Right lobe of liver (tissue), 6 donors: ENCODE measurements at regions not wholly inside any gene's neighbourhood (a gene's known extent, or its start where the extent isn't known, plus 50 kb on each side); places are given as distances from the start of the nearest gene placed in this dataset.
"Not testable (repeated sequence)": the region's sequence is repeated elsewhere in the genome, so short reads cannot be mapped to it uniquely, and the experiment has no call there.

Experiments used
- ATAC-seq, 4 donors: fragments of 200-7000 bp; cut with Tn5 transposase; one replicate each; pipeline ENCODE4 v1.9.1; 2020; ENCODE audit warnings: mild to moderate bottlenecking in 4 of 4, moderate library complexity in 4 of 4
- DNase-seq, 3 donors: peaks; one replicate each; pipeline ENCODE4 v3.0.0-alpha.2; 2020
- H3K27ac ChIP-seq, 3 donors: fragments of 200-600 bp; one replicate each; pipeline ENCODE4 v1.8.0; 2022
- H3K27me3 ChIP-seq, 2 donors: fragments of 200-600 bp; one replicate each; pipeline ENCODE4 v1.8.0; 2022
- H3K36me3 ChIP-seq, 4 donors: fragments of 200-600 bp; sonication (generic) in 1 of 4; one replicate each; pipeline versions ENCODE4 v1.5.1 to v1.8.0; 2017 to 2022; ENCODE audit warnings: control low read depth in 1 of 4
- H3K4me1 ChIP-seq, 4 donors: fragments of 200-600 bp; sonication (generic) in 1 of 4; one replicate each; pipeline versions ENCODE4 v1.5.1 to v1.8.0; 2017 to 2022; ENCODE audit warnings: control low read depth in 1 of 4
- H3K4me3 ChIP-seq, 3 donors: fragments of 200-600 bp; one replicate each; pipeline ENCODE4 v1.8.0; 2022
- H3K9me3 ChIP-seq, 4 donors: fragments of 200-600 bp; sonication (generic) in 1 of 4; one replicate each; pipeline versions ENCODE4 v1.5.1 to v1.8.0; 2017 to 2022; ENCODE audit warnings: control low read depth in 1 of 4
- CTCF ChIP-seq, 4 donors: fragments of 200-600 bp in 3 of 4; fragments of 450-650 bp in 1 of 4; IDR thresholded peaks; one replicate each; pipeline versions ENCODE4 v1.5.1 to v1.8.0; 2016 to 2022; ENCODE audit warnings: antibody characterized with exemption in 4 of 4, mild to moderate bottlenecking in 2 of 4
- POLR2A ChIP-seq: fragments of 450-650 bp; IDR thresholded peaks from one replicate; pipeline ENCODE4 v1.6.1; 2017; ENCODE audit warnings: antibody characterized with exemption, mild to moderate bottlenecking
- WGBS: methylation state at CpG from one replicate; pipeline ENCODE4 v1.1.6; 2018; ENCODE audit warnings: low coverage, low lambda C conversion rate; ENCODE audit not compliant: insufficient coverage; ENCODE audit errors: missing lambda C conversion rate; 5-methylcytosine and 5-hydroxymethylcytosine counted together
- intact Hi-C, 2 donors: fragments of 100-400 bp; cut with DNase I; formaldehyde crosslinking; loops; one replicate each; pipeline versions ENCODE4 v1.11.2 to v1.14.1; 2022
- donor health status: DM: no; HTN: yes; CAD: no.
- donor health status: DM: no; HTN: no; CAD: no.
- donor health status: DM: no; HTN: no; CAD: no.
- donor health status: DM: no; HTN: yes; CAD: no.
- donor health status: DM: no; HTN: yes; CAD: no.

GRCh38 chr13:18238586-18238985 is 943.0 kb downstream of the TUBA3C start:
- H3K4me1 ChIP-seq, intact Hi-C loops, H3K27me3 ChIP-seq, H3K36me3 ChIP-seq, ATAC-seq, H3K4me3 ChIP-seq, H3K27ac ChIP-seq, DNase-seq, H3K9me3 ChIP-seq: not testable (repeated sequence)
- 0% methylated on average over 1 of the region's 5 CpGs for WGBS

GRCh38 chr13:18236528-18236815 is 945.2 kb downstream of the TUBA3C start:
- TF ChIP-seq CTCF (IDR thresholded peaks at IDR 0.05) = no peak
- TF ChIP-seq POLR2A = no peak
- H3K9me3 ChIP-seq = no peaks in the 10 kb centered on the region
- 89% methylated on average over 16 of the region's 34 CpGs for WGBS

GRCh38 chr13:18235756-18236527 is 945.7 kb downstream of the TUBA3C start:
- Histone ChIP-seq H3K36me3 (no peaks in the 10 kb centered on the region), H3K27me3 (no peaks in the 10 kb centered on the region), H3K27ac (no peak overlapping the region), H3K9me3 (no peaks in the 10 kb centered on the region), H3K4me1 (no peaks in the 10 kb centered on the region), H3K4me3 (no peak overlapping the region)
- intact Hi-C loops = no loop called here
- no peak for TF ChIP-seq CTCF (IDR thresholded peaks at IDR 0.05)
- 93% methylated on average over 21 of the region's 94 CpGs for WGBS
- no peak for DNase-seq
- no peak for ATAC-seq

More at GRCh38 chr13:18236528-18236815, 945.2 kb downstream of the TUBA3C start:
- Histone ChIP-seq H3K4me1 (no peaks in the 10 kb centered on the region), H3K36me3 (no peaks in the 10 kb centered on the region), H3K27ac (no peak overlapping the region), H3K27me3 (no peaks in the 10 kb centered on the region), H3K4me3 (no peak overlapping the region)
- no peak for DNase-seq
- ATAC-seq = no peak
- intact Hi-C loops = no loop called here

- ATAC-seq = no peak
- intact Hi-C loops = no loop called here
- no peaks in the 10 kb centered on the region for H3K4me1 ChIP-seq
- H3K9me3 ChIP-seq = no peaks in the 10 kb centered on the region
- H3K4me3 ChIP-seq = no peak overlapping the region
- no peaks in the 10 kb centered on the region for H3K36me3 ChIP-seq
- H3K27ac ChIP-seq = no peak overlapping the region
- TF ChIP-seq CTCF (IDR thresholded peaks at IDR 0.05) = no peak
- TF ChIP-seq POLR2A = no peak
- no peak for DNase-seq
- H3K27me3 ChIP-seq = no peaks in the 10 kb centered on the region
- WGBS = 96% methylated on average over 20 of the region's 47 CpGs
Observed at GRCh38 chr13:18235172-18235571, 946.5 kb downstream of the TUBA3C start.

- 93% methylated on average over 47 of the region's 56 CpGs for WGBS
- not testable (repeated sequence) for H3K9me3 ChIP-seq, H3K27me3 ChIP-seq
Observed at GRCh38 chr13:18234451-18234850, 947.2 kb downstream of the TUBA3C start.

More at GRCh38 chr13:18234451-18234850, 947.2 kb downstream of the TUBA3C start:
- H3K36me3 ChIP-seq, H3K27ac ChIP-seq, DNase-seq, ATAC-seq, H3K4me1 ChIP-seq, H3K4me3 ChIP-seq, intact Hi-C loops: not testable (repeated sequence)
